ENCODE measurements at regions not wholly inside any gene's neighbourhood (a gene's known extent, or its start where the extent isn't known, plus 50 kb on each side); places are given as distances from the start of the nearest gene placed in this dataset.

DNA sequence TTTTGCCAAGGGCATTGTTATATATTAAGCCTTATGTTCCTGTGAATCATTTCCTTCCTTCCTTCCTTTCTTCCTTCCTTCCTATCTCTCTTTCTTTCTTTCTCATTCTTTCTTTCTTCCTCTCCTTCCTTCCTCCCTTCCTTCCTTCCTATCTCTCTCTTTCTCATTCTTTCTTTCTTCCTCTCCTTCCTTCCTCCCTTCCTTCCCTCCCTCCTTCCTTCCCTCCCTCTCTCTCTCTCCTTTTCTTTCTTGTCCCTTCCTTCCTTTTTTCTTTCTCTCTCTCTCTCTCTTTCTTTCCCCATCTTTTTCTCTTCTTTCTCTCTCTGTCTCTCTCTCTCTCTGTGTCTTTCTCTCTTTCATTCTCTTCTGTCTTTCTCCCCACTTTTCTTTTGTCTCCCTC lies 226.6 kb downstream of the ETNK1 start:
- Histone ChIP-seq H3K36me3 (ENCODE audit: insufficient read depth, low read length) (no peaks in the 10 kb centered on the region), H3K4me2 (ENCODE audit: low read length) (no peak overlapping the region), H3K79me2 (ENCODE audit: insufficient read depth, low read depth, low read length) (no peaks in the 10 kb centered on the region), H3K9me2 (ENCODE audit: insufficient read depth, low read length) (no peaks in the 10 kb centered on the region), H2AFZ (ENCODE audit: low read length) (no peak overlapping the region), H3K9me3 (ENCODE audit: low read length) (no peaks in the 10 kb centered on the region), H4K20me1 (ENCODE audit: insufficient read depth, low read length) (no peaks in the 10 kb centered on the region), H3K4me3 (ENCODE audit: low read depth, low read length, poor library complexity, severe bottlenecking) (no peak overlapping the region), H3K27ac (ENCODE audit: low read depth, low read length, poor library complexity, severe bottlenecking) (no peak overlapping the region), H3K4me1 (ENCODE audit: insufficient read depth, low read length, poor library complexity, severe bottlenecking) (no peaks in the 10 kb centered on the region)
- TF ChIP-seq CTCF (conservative IDR thresholded peaks at IDR 0.05; ENCODE audit: low read length) (no peak), EZH2phosphoT487 (IDR thresholded peaks at IDR 0.05; ENCODE audit: borderline replicate concordance, low read depth, low read length) (no peak)
- ChIA-PET CTCF (ENCODE audit: unreplicated experiment) (no interaction called here), POLR2A (no interaction called here)
- BruUV-seq (replicated peaks), result no TSS peak
- DNase-seq (ENCODE audit: low spot score), result no peak
- intact Hi-C loops (cut with micrococcal nuclease; ENCODE audit: unreplicated experiment), result loop anchor here (10.0 kb wide), 2 partner anchors 363 to 1923 kb away; no protein-coding TSS in a partner anchor

GRCh38 chr12:22855456-22855855 lies 230.5 kb downstream of the ETNK1 start:
- intact Hi-C loops (cut with micrococcal nuclease; ENCODE audit: unreplicated experiment), result loop anchor here (10.0 kb wide), 2 partner anchors 359 to 1919 kb away; no protein-coding TSS in a partner anchor
- H3K27ac ChIP-seq (ENCODE audit: low read depth, low read length, poor library complexity, severe bottlenecking), result no peak overlapping the region
- H3K4me1 ChIP-seq (ENCODE audit: insufficient read depth, low read length, poor library complexity, severe bottlenecking), result no peaks in the 10 kb centered on the region
- POLR2A ChIA-PET, result no interaction called here
- no peak overlapping the region for H3K4me2 ChIP-seq (ENCODE audit: low read length)
- no peaks in the 10 kb centered on the region for H3K9me2 ChIP-seq (ENCODE audit: insufficient read depth, low read length)
- H3K79me2 ChIP-seq (ENCODE audit: insufficient read depth, low read depth, low read length), result no peaks in the 10 kb centered on the region
- BruUV-seq (replicated peaks), result no TSS peak
- CTCF ChIA-PET (ENCODE audit: unreplicated experiment), result no interaction called here
- TF ChIP-seq CTCF (conservative IDR thresholded peaks at IDR 0.05; ENCODE audit: low read length) (no peak), EZH2phosphoT487 (IDR thresholded peaks at IDR 0.05; ENCODE audit: borderline replicate concordance, low read depth, low read length) (no peak)
- no peaks in the 10 kb centered on the region for H3K9me3 ChIP-seq (ENCODE audit: low read length)
- H2AFZ ChIP-seq (ENCODE audit: low read length), result no peak overlapping the region
- H3K36me3 ChIP-seq (ENCODE audit: insufficient read depth, low read length), result no peaks in the 10 kb centered on the region
- no peak for DNase-seq (ENCODE audit: low spot score)
- H3K4me3 ChIP-seq (ENCODE audit: low read depth, low read length, poor library complexity, severe bottlenecking), result no peak overlapping the region
- no peaks in the 10 kb centered on the region for H4K20me1 ChIP-seq (ENCODE audit: insufficient read depth, low read length)

GRCh38 chr12:22856178-22856577 lies 231.2 kb downstream of the ETNK1 start:
- no peak overlapping the region for H3K4me2 ChIP-seq (ENCODE audit: low read length)
- no peak for TF ChIP-seq EZH2phosphoT487 (IDR thresholded peaks at IDR 0.05; ENCODE audit: borderline replicate concordance, low read depth, low read length)
- peak; percentile 87 for TF ChIP-seq CTCF (conservative IDR thresholded peaks at IDR 0.05; ENCODE audit: low read length)
- no peaks in the 10 kb centered on the region for H3K79me2 ChIP-seq (ENCODE audit: insufficient read depth, low read depth, low read length)
- intact Hi-C loops (cut with micrococcal nuclease; ENCODE audit: unreplicated experiment), result loop anchor here (2.0 to 10.0 kb wide), 3 partner anchors 199 to 1919 kb away; no protein-coding TSS in a partner anchor
- no peak overlapping the region for H3K27ac ChIP-seq (ENCODE audit: low read depth, low read length, poor library complexity, severe bottlenecking)
- no peak overlapping the region for H2AFZ ChIP-seq (ENCODE audit: low read length)
- no peaks in the 10 kb centered on the region for H4K20me1 ChIP-seq (ENCODE audit: insufficient read depth, low read length)
- H3K4me1 ChIP-seq (ENCODE audit: insufficient read depth, low read length, poor library complexity, severe bottlenecking), result no peaks in the 10 kb centered on the region
- peak; percentile 30 for DNase-seq (ENCODE audit: low spot score)
- H3K9me3 ChIP-seq (ENCODE audit: low read length), result no peaks in the 10 kb centered on the region
- H3K36me3 ChIP-seq (ENCODE audit: insufficient read depth, low read length), result no peaks in the 10 kb centered on the region
- no peaks in the 10 kb centered on the region for H3K9me2 ChIP-seq (ENCODE audit: insufficient read depth, low read length)
- POLR2A ChIA-PET, result no interaction called here
- no TSS peak for BruUV-seq (replicated peaks)
- H3K4me3 ChIP-seq (ENCODE audit: low read depth, low read length, poor library complexity, severe bottlenecking), result no peak overlapping the region
- CTCF ChIA-PET (ENCODE audit: unreplicated experiment), result no interaction called here
